GM19238 (cell line): ENCODE measurements at regions not wholly inside any gene's neighbourhood (a gene's known extent, or its start where the extent isn't known, plus 50 kb on each side); places are given as distances from the start of the nearest gene placed in this dataset.
"Not testable (repeated sequence)": the region's sequence is repeated elsewhere in the genome, so short reads cannot be mapped to it uniquely, and the experiment has no call there.

Source experiments
- DNase-seq: peaks from one replicate; pipeline ENCODE4 v3.0.0; 2011; ENCODE audit warnings: low spot score; ENCODE audit not compliant: insufficient read length

GRCh38 chr11:24134879-24135589 lies 361.8 kb upstream of the LUZP2 start:
- DNase-seq = no peak

- no peak for DNase-seq
Measured at GRCh38 chr11:24142062-24142461, 354.8 kb upstream of the LUZP2 start.

GRCh38 chr11:24145411-24145810 lies 351.4 kb upstream of the LUZP2 start:
- DNase-seq = no peak

- DNase-seq = no peak
Measured at GRCh38 chr11:24153337-24153736, 343.5 kb upstream of the LUZP2 start.

GRCh38 chr11:24155792-24156191 lies 341.1 kb upstream of the LUZP2 start:
- no peak for DNase-seq

- no peak for DNase-seq
Measured at GRCh38 chr11:24157316-24157715, 339.5 kb upstream of the LUZP2 start.

GRCh38 chr11:24161587-24161986 lies 335.3 kb upstream of the LUZP2 start:
- DNase-seq = no peak

- DNase-seq = no peak
Measured at GRCh38 chr11:24163146-24163545, 333.7 kb upstream of the LUZP2 start.

GRCh38 chr11:24163841-24164240 lies 333.0 kb upstream of the LUZP2 start:
- no peak for DNase-seq

- no peak for DNase-seq
Measured at GRCh38 chr11:24171869-24172268, 325.0 kb upstream of the LUZP2 start.

GRCh38 chr11:24181395-24182047 lies 315.3 kb upstream of the LUZP2 start:
- no peak for DNase-seq

- DNase-seq = not testable (repeated sequence)
Measured at GRCh38 chr11:24185535-24185934, 311.3 kb upstream of the LUZP2 start.

GRCh38 chr11:24196733-24197132 lies 300.1 kb upstream of the LUZP2 start:
- no peak for DNase-seq

- no peak for DNase-seq
Measured at GRCh38 chr11:24198481-24198880, 298.4 kb upstream of the LUZP2 start.

GRCh38 chr11:24199461-24199860 lies 297.4 kb upstream of the LUZP2 start:
- DNase-seq = no peak

GRCh38 chr11:24206030-24206429 lies 290.8 kb upstream of the LUZP2 start:
- no peak for DNase-seq

- no peak for DNase-seq
Measured at GRCh38 chr11:24206511-24206910, 290.3 kb upstream of the LUZP2 start.

GRCh38 chr11:24216488-24216887 lies 280.4 kb upstream of the LUZP2 start:
- DNase-seq = no peak

- DNase-seq = not testable (repeated sequence)
Measured at GRCh38 chr11:24217319-24217718, 279.5 kb upstream of the LUZP2 start.

GRCh38 chr11:24225501-24225900 lies 271.4 kb upstream of the LUZP2 start:
- DNase-seq = no peak

GRCh38 chr11:24226606-24227005 lies 270.2 kb upstream of the LUZP2 start:
- no peak for DNase-seq

- no peak for DNase-seq
Measured at GRCh38 chr11:24233041-24233440, 263.8 kb upstream of the LUZP2 start.

GRCh38 chr11:24234822-24235508 lies 261.9 kb upstream of the LUZP2 start:
- no peak for DNase-seq
